Nephron progenitor cell (in vitro differentiated cells): ENCODE measurements at regions not wholly inside any gene's neighbourhood (a gene's known extent, or its start where the extent isn't known, plus 50 kb on each side); places are given as distances from the start of the nearest gene placed in this dataset.

Experiments
- DNase-seq: peaks from one replicate; pipeline ENCODE4 v3.0.0; 2021
- H3K27ac Mint-ChIP-seq: 2 replicates; pipeline ENCODE4 v1.8.0; 2021; ENCODE audit warnings: mild to moderate bottlenecking, moderate library complexity, mixed read lengths
- H3K27me3 Mint-ChIP-seq: 2 replicates; pipeline ENCODE4 v1.8.0; 2021; ENCODE audit warnings: mild to moderate bottlenecking, low read depth, mixed read lengths; ENCODE audit not compliant: poor library complexity
- H3K36me3 Mint-ChIP-seq: 2 replicates; pipeline ENCODE4 v1.8.0; 2021; ENCODE audit warnings: low read depth, mixed read lengths
- H3K4me1 Mint-ChIP-seq: 2 replicates; pipeline ENCODE4 v1.8.0; 2021; ENCODE audit warnings: mixed read lengths
- H3K4me3 Mint-ChIP-seq: 2 replicates; pipeline ENCODE4 v1.8.0; 2021; ENCODE audit warnings: mild to moderate bottlenecking, moderate library complexity, mixed read lengths
- H3K9me3 Mint-ChIP-seq: 2 replicates; pipeline ENCODE4 v1.8.0; 2021; ENCODE audit warnings: mild to moderate bottlenecking, moderate library complexity, mixed read lengths
- CTCF ChIP-seq: fragments of 200-600 bp; sonication (generic); IDR thresholded peaks from 2 replicates; pipeline ENCODE4 v1.5.0; 2021; ENCODE audit warnings: antibody characterized with exemption

- no peaks in the 10 kb centered on the region for H3K4me1 Mint-ChIP-seq
- no peaks in the 10 kb centered on the region for H3K36me3 Mint-ChIP-seq
- no peaks in the 10 kb centered on the region for H3K27me3 Mint-ChIP-seq
- DNase-seq, result no peak
- no peaks in the 10 kb centered on the region for H3K9me3 Mint-ChIP-seq
- no peak for TF ChIP-seq CTCF
- no peak overlapping the region for H3K27ac Mint-ChIP-seq
- no peak overlapping the region for H3K4me3 Mint-ChIP-seq
Observed at GRCh38 chr5:164060786-164061355, 555.5 kb downstream of the MAT2B start.

GRCh38 chr5:164062304-164062703 lies 556.9 kb downstream of the MAT2B start:
- Mint-ChIP-seq H3K27ac (no peak overlapping the region), H3K4me3 (no peak overlapping the region), H3K36me3 (no peaks in the 10 kb centered on the region), H3K9me3 (no peaks in the 10 kb centered on the region), H3K27me3 (no peaks in the 10 kb centered on the region), H3K4me1 (no peaks in the 10 kb centered on the region)
- no peak for TF ChIP-seq CTCF
- no peak for DNase-seq

- DNase-seq, result no peak
- H3K4me3 Mint-ChIP-seq, result no peak overlapping the region
Observed at GRCh38 chr5:164065266-164065665, 559.8 kb downstream of the MAT2B start.

GRCh38 chr5:164071671-164072070 lies 566.3 kb downstream of the MAT2B start:
- DNase-seq, result no peak
- H3K27me3 Mint-ChIP-seq, result peaks cover 9% of the 10 kb centered on the region
- no peak for TF ChIP-seq CTCF
- H3K36me3 Mint-ChIP-seq, result no peaks in the 10 kb centered on the region
- H3K9me3 Mint-ChIP-seq, result peaks cover 8% of the 10 kb centered on the region
- H3K4me1 Mint-ChIP-seq, result peaks cover 10% of the 10 kb centered on the region
- H3K4me3 Mint-ChIP-seq, result no peak overlapping the region
- H3K27ac Mint-ChIP-seq, result peak overlapping the region; percentile 84

More at GRCh38 chr5:164065266-164065665, 559.8 kb downstream of the MAT2B start:
- Mint-ChIP-seq H3K9me3 (peaks cover 8% of the 10 kb centered on the region), H3K36me3 (no peaks in the 10 kb centered on the region), H3K27ac (no peak overlapping the region), H3K27me3 (peaks cover 2% of the 10 kb centered on the region), H3K4me1 (no peaks in the 10 kb centered on the region)
- TF ChIP-seq CTCF, result no peak

- no peak overlapping the region for H3K4me3 Mint-ChIP-seq
Observed at GRCh38 chr5:164073081-164073480, 567.7 kb downstream of the MAT2B start.

More at GRCh38 chr5:164073081-164073480, 567.7 kb downstream of the MAT2B start:
- Mint-ChIP-seq H3K36me3 (no peaks in the 10 kb centered on the region), H3K4me1 (peaks cover 13% of the 10 kb centered on the region), H3K27ac (no peak overlapping the region), H3K9me3 (peaks cover 8% of the 10 kb centered on the region), H3K27me3 (peaks cover 9% of the 10 kb centered on the region)
- no peak for TF ChIP-seq CTCF
- DNase-seq, result no peak
